ENCODE measurements at regions not wholly inside any gene's neighbourhood (a gene's known extent, or its start where the extent isn't known, plus 50 kb on each side); places are given as distances from the start of the nearest gene placed in this dataset.
A peak's percentile ranks its signal among the peaks of the same experiment; 100 is the strongest.

GRCh38 chr6:169075211-169075914, 178.3 kb downstream of the THBS2 start:
- Mint-ChIP-seq H3K27me3 (no peaks in the 10 kb centered on the region), H3K4me1 (ENCODE audit: unreplicated experiment) (peaks cover 14% of the 10 kb centered on the region), H3K9me3 (no peaks in the 10 kb centered on the region), H3K36me3 (no peaks in the 10 kb centered on the region), H3K27ac (peak overlapping the region; percentile 15), H3K4me3 (no peak overlapping the region)
- no peak for DNase-seq (ENCODE audit: extremely low spot score, unreplicated experiment)
- no peak for TF ChIP-seq CTCF (conservative IDR thresholded peaks at IDR 0.05)

GRCh38 chr6:169074526-169074925, 179.1 kb downstream of the THBS2 start:
- H3K27ac Mint-ChIP-seq = no peak overlapping the region
- no peak for TF ChIP-seq CTCF (conservative IDR thresholded peaks at IDR 0.05)
- no peak overlapping the region for H3K4me3 Mint-ChIP-seq
- no peaks in the 10 kb centered on the region for H3K9me3 Mint-ChIP-seq
- H3K27me3 Mint-ChIP-seq = no peaks in the 10 kb centered on the region
- peaks cover 14% of the 10 kb centered on the region for H3K4me1 Mint-ChIP-seq (ENCODE audit: unreplicated experiment)
- DNase-seq (ENCODE audit: extremely low spot score, unreplicated experiment) = no peak
- no peaks in the 10 kb centered on the region for H3K36me3 Mint-ChIP-seq

- Mint-ChIP-seq H3K4me1 (ENCODE audit: unreplicated experiment) (peaks cover 14% of the 10 kb centered on the region), H3K27me3 (no peaks in the 10 kb centered on the region), H3K4me3 (no peak overlapping the region), H3K27ac (no peak overlapping the region), H3K36me3 (no peaks in the 10 kb centered on the region), H3K9me3 (no peaks in the 10 kb centered on the region)
- TF ChIP-seq CTCF (conservative IDR thresholded peaks at IDR 0.05) = no peak
- DNase-seq (ENCODE audit: extremely low spot score, unreplicated experiment) = no peak
Observed at GRCh38 chr6:169073311-169073710, 180.3 kb downstream of the THBS2 start.

- no peaks in the 10 kb centered on the region for H3K36me3 Mint-ChIP-seq
- no peak for DNase-seq (ENCODE audit: extremely low spot score, unreplicated experiment)
- H3K9me3 Mint-ChIP-seq = no peaks in the 10 kb centered on the region
- H3K4me1 Mint-ChIP-seq (ENCODE audit: unreplicated experiment) = peaks cover 14% of the 10 kb centered on the region
- no peak overlapping the region for H3K27ac Mint-ChIP-seq
- H3K4me3 Mint-ChIP-seq = no peak overlapping the region
- no peaks in the 10 kb centered on the region for H3K27me3 Mint-ChIP-seq
- TF ChIP-seq CTCF (conservative IDR thresholded peaks at IDR 0.05) = no peak
Observed at GRCh38 chr6:169072127-169073042, 181.3 kb downstream of the THBS2 start.

- H3K27ac Mint-ChIP-seq = no peak overlapping the region
- no peak for TF ChIP-seq CTCF (conservative IDR thresholded peaks at IDR 0.05)
- H3K9me3 Mint-ChIP-seq = no peaks in the 10 kb centered on the region
- no peaks in the 10 kb centered on the region for H3K36me3 Mint-ChIP-seq
- no peak for DNase-seq (ENCODE audit: extremely low spot score, unreplicated experiment)
- H3K27me3 Mint-ChIP-seq = no peaks in the 10 kb centered on the region
- peaks cover 14% of the 10 kb centered on the region for H3K4me1 Mint-ChIP-seq (ENCODE audit: unreplicated experiment)
- H3K4me3 Mint-ChIP-seq = no peak overlapping the region
Observed at GRCh38 chr6:169071394-169071793, 182.3 kb downstream of the THBS2 start.

Data from type B pancreatic cell (in vitro differentiated cells).